Activated naive CD4-positive, alpha-beta T cell treated with anti-CD3 and anti-CD28 coated beads, Interleukin-2, amount 10 ng/mL, durations not matched to agents 7 days and 5 days (primary cell): ENCODE measurements at regions not wholly inside any gene's neighbourhood (a gene's known extent, or its start where the extent isn't known, plus 50 kb on each side); places are given as distances from the start of the nearest gene placed in this dataset.

Experiments used
- CTCF ChIA-PET: fragments of 350-600 bp; sonication (Branson Sonifier 250); formaldehyde crosslinking; loops from one replicate; lab custom pipeline; 2021; ENCODE audit warnings: antibody characterized with exemption; lab: Charles Lee
- DNase-seq: peaks from one replicate; pipeline ENCODE4 v3.0.0-alpha.2; 2020
- H3K27ac Mint-ChIP-seq: one replicate; pipeline ENCODE4 v1.8.0; 2021; ENCODE audit warnings: mild to moderate bottlenecking, moderate library complexity, mixed read lengths
- H3K27me3 Mint-ChIP-seq: one replicate; pipeline ENCODE4 v1.8.0; 2021; ENCODE audit warnings: mild to moderate bottlenecking, mixed read lengths
- H3K36me3 Mint-ChIP-seq: one replicate; pipeline ENCODE4 v1.8.0; 2021; ENCODE audit warnings: mixed read lengths
- H3K4me1 Mint-ChIP-seq: one replicate; pipeline ENCODE4 v1.8.0; 2021; ENCODE audit warnings: mixed read lengths
- H3K4me3 Mint-ChIP-seq: one replicate; pipeline ENCODE4 v1.8.0; 2021; ENCODE audit warnings: mild to moderate bottlenecking, moderate library complexity, mixed read lengths
- H3K9me3 Mint-ChIP-seq: one replicate; pipeline ENCODE4 v1.8.0; 2021; ENCODE audit warnings: mixed read lengths

DNA sequence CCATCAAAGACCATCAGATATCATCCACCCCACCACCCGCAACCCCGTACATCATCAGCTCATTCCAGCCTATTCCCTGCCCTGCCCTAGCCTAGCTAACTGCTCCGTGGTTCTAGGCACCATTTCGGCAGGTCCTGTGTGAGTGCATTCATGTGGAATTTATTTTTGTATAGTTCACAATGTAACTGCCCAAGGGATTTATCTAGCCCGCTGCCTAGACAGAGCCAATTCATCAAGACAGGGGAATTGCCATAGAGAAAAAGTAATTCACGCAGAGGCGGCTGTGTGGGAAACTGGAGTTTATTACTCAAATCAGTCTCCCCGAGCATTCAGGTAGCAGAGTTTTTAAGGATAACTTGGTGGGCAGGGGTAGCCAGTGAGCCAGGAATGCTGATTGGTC lies 109.2 kb upstream of the UBL3 start:
- H3K27ac Mint-ChIP-seq = no peak overlapping the region
- no peaks in the 10 kb centered on the region for H3K9me3 Mint-ChIP-seq
- no peak for DNase-seq
- H3K36me3 Mint-ChIP-seq = peaks cover under 1% of the 10 kb centered on the region
- peaks cover 57% of the 10 kb centered on the region for H3K4me1 Mint-ChIP-seq
- no peak overlapping the region for H3K4me3 Mint-ChIP-seq
- H3K27me3 Mint-ChIP-seq = no peaks in the 10 kb centered on the region
- CTCF ChIA-PET = interaction anchor here (1.2 kb wide), 1 partner anchor 25 kb away, joined by 3 read pairs; no protein-coding TSS in a partner anchor

DNA sequence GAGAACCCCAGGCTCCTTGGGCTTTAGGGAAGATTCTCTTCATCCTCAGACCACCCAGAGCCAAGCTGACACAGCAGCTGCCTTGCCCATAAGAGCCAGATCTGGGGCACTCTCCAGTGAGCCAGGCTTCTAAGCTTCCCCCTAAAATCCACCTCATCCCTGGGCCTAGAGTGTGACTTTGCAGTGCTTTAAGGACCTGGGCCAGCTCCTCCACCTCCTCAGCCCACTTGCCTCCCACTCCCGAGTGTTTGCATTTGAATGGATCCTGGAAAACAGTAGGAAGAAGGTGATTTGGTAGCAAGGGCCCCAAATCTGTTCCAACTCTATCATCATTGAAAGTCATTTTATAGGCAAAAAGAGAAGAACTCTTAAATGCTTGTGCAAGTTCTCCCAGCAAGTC lies 108.7 kb upstream of the UBL3 start:
- Mint-ChIP-seq H3K4me1 (peaks cover 62% of the 10 kb centered on the region), H3K36me3 (peaks cover 3% of the 10 kb centered on the region), H3K9me3 (no peaks in the 10 kb centered on the region), H3K27me3 (no peaks in the 10 kb centered on the region), H3K4me3 (no peak overlapping the region), H3K27ac (no peak overlapping the region)
- CTCF ChIA-PET = no interaction called here
- DNase-seq = no peak

DNA sequence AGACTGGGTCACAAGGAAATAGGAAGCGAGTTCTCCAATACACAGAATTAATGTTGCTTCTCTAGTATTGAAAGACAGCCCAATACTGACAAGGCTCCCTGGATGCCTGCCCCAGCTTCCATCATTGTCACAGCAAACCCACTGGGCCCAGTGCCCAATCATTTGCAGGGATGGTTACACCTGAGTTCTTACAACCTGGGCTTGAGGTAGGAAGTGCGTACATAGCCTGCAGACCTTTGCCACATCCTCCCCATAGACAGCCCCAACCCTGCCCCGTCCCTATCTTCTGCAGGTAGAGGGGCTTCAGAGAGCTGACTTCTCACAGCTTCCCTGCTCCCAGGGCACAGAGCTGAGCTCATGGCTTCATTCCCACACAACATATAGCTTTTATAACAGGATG lies 108.1 kb upstream of the UBL3 start:
- H3K4me1 Mint-ChIP-seq = peaks cover 68% of the 10 kb centered on the region
- H3K27ac Mint-ChIP-seq = no peak overlapping the region
- no peaks in the 10 kb centered on the region for H3K27me3 Mint-ChIP-seq
- CTCF ChIA-PET = no interaction called here
- H3K9me3 Mint-ChIP-seq = no peaks in the 10 kb centered on the region
- H3K4me3 Mint-ChIP-seq = no peak overlapping the region
- peaks cover 4% of the 10 kb centered on the region for H3K36me3 Mint-ChIP-seq
- no peak for DNase-seq

DNA sequence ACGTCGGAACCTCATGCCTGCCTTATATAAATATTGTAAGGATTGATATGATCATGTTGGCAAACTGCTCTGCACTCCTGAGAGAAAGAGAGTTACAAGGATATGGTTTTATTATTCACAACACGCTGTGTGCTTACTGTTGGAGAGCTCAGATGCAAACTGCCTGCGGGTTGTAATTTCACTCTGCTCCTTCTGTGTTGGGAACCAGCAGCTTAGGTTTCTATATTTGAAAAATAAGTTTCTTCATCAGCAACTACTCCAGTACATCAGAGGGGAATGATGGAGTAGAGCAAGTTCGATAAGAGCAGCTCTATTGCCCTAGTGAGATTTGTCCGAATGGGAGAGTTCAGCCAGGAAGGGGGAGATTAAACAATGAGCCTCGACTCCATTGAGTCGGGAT lies 106.9 kb upstream of the UBL3 start:
- CTCF ChIA-PET = no interaction called here
- DNase-seq = no peak
- no peak overlapping the region for H3K27ac Mint-ChIP-seq
- H3K4me1 Mint-ChIP-seq = peaks cover 79% of the 10 kb centered on the region
- no peaks in the 10 kb centered on the region for H3K9me3 Mint-ChIP-seq
- peaks cover 4% of the 10 kb centered on the region for H3K36me3 Mint-ChIP-seq
- no peaks in the 10 kb centered on the region for H3K27me3 Mint-ChIP-seq
- no peak overlapping the region for H3K4me3 Mint-ChIP-seq

DNA sequence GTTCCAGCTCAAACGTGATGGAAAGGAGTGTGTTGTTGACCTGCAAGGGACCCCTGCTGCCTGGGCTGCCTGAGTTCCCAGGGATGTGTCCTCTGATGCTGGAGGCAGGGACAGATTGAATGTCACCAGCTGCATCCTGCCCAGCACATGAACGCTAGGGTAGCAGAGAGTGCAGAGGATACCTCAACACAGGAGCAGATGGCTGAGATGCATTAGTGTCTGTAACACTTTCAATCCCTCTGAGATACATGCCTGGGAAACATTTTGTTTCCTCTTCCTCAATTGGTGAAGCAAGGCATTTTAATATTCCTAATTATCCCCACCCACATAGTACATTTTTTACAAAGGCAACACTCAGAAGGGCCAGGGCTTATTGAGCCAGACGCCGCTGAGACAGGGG lies 106.4 kb upstream of the UBL3 start:
- Mint-ChIP-seq H3K4me1 (peaks cover 83% of the 10 kb centered on the region), H3K36me3 (peaks cover 4% of the 10 kb centered on the region), H3K27ac (no peak overlapping the region), H3K4me3 (no peak overlapping the region), H3K27me3 (no peaks in the 10 kb centered on the region), H3K9me3 (no peaks in the 10 kb centered on the region)
- CTCF ChIA-PET = no interaction called here
- no peak for DNase-seq

DNA sequence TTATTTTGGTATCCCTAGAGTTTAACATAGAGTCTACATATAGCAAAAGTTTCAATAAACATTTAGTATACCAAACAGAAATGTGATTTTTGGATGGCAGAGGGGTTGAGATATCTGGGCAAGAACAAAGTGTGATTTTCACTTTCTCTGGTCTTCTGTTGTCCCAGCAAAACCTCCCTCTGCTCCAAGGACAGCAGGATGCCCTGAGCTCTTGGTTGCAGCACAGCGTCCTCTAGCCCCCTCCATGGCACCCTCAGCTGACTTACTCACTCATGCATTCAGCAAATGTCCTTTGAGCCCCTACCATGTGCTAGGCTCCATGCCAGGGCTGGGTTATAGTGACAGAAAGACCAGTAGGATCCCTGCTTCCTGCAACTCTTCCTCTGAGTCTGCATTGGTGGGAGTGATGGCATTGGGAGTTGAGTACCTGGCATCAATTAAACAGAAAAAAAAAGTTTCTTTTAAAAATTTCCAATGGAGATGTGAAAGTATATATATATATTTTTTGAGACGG lies 104.8 kb upstream of the UBL3 start:
- Mint-ChIP-seq H3K27ac (peak overlapping the region; percentile 94), H3K36me3 (peaks cover 6% of the 10 kb centered on the region), H3K9me3 (no peaks in the 10 kb centered on the region), H3K4me1 (peaks cover 75% of the 10 kb centered on the region), H3K27me3 (no peaks in the 10 kb centered on the region), H3K4me3 (peak overlapping the region; percentile 61)
- no peak for DNase-seq
- CTCF ChIA-PET = interaction anchor here (2.0 to 2.3 kb wide), 2 partner anchors 31 to 157 kb away, joined by 7 to 11 read pairs; no protein-coding TSS in a partner anchor

DNA sequence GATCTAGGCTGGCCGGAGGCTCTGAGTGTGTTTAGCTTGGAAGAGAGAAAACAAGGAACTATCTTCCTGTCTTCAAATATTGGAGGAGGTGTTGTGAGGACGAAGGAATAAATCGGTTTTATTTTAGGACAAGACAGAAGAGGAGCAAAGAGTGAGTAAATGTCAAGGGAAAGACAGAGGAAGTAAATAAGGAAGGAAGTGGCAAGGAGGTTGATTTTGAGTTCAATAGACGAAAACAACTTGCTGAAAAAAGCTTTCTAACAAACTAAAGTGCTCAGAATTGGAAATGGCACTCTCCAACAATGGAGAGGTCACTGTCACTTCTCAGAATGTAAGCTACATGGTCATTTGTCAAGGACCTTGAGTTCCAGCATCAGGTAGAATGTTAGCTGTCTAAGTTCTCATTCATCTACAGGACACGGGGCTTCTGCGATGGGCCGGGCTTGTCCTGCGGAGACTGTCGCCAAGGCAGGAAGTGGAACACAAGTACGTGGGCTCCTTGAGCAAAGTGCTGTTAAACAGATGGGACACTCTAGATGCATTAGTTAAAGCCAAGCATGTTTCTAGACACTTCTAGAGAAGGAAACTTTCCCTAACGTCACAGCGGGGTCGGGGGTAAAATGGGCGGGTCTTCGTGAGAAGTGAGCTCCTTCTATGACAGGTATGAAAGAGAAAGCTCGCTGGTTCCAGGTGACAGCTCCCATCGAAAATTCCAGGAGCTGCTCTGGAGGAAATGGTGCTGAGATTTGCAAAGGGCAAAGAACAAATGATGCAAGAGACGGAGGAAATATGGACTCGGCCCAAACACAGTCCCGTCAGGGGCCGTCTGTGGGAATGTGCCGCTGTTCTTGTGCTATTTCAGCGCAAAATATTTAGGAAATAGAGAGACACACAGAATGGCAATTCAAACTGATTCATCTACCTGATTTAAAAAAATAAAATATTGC lies 103.9 kb upstream of the UBL3 start:
- peak; percentile 71 for DNase-seq
- peaks cover 7% of the 10 kb centered on the region for H3K36me3 Mint-ChIP-seq
- peak overlapping the region; percentile 61 for H3K4me3 Mint-ChIP-seq
- H3K4me1 Mint-ChIP-seq = peaks cover 66% of the 10 kb centered on the region
- CTCF ChIA-PET = interaction anchor here (0.6 to 2.3 kb wide), 5 partner anchors 12 to 158 kb away, joined by 3 to 11 read pairs (median 7); no protein-coding TSS in a partner anchor
- no peaks in the 10 kb centered on the region for H3K9me3 Mint-ChIP-seq
- peak overlapping the region; percentile 94 for H3K27ac Mint-ChIP-seq
- peaks cover 4% of the 10 kb centered on the region for H3K27me3 Mint-ChIP-seq

DNA sequence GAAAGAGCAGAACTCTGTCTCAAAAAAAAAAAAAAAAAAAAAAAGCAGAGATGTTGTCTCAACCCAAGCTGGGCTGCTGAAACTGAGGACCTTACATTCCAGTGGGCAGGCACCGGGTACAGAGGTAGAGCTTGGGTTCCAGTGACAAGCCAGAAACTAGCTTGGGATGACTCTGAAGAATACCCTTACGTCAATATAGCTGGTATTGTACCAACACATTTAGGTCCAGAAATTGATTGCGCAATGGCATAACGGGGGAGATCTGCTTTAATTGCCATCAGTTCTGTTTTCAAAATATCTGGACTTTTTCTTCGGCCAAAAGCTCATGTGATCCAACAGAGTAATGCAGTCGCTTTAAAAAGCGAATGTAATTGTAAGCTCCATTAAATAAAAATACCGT lies 103.1 kb upstream of the UBL3 start:
- CTCF ChIA-PET = interaction anchor here (0.6 to 2.3 kb wide), 6 partner anchors 11 to 159 kb away, joined by 3 to 11 read pairs (median 5); no protein-coding TSS in a partner anchor
- H3K27ac Mint-ChIP-seq = peak overlapping the region; percentile 94
- peaks cover 8% of the 10 kb centered on the region for H3K27me3 Mint-ChIP-seq
- no peaks in the 10 kb centered on the region for H3K9me3 Mint-ChIP-seq
- peaks cover 7% of the 10 kb centered on the region for H3K36me3 Mint-ChIP-seq
- H3K4me3 Mint-ChIP-seq = peak overlapping the region; percentile 61
- peaks cover 60% of the 10 kb centered on the region for H3K4me1 Mint-ChIP-seq
- no peak for DNase-seq

DNA sequence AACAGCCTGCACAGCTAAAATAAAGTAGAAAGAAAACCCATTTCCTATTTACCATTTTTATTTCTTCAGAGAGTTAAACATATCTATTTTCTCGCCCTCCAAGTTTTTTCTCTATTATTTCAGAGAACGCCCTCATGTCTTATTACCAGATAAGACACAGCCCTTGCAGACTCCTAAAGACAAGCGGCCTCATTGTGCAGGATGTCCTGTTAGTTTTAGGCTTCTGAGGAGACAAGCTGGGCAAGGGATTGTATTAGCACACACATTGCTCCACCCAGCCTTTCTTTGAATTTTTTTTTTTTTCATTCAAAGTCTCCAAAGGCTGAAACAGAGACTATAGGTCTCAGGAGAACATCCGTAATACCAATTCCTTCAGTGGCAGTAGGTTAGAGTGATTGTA lies 101.8 kb upstream of the UBL3 start:
- Mint-ChIP-seq H3K4me3 (no peak overlapping the region), H3K27ac (no peak overlapping the region), H3K36me3 (peaks cover 7% of the 10 kb centered on the region), H3K9me3 (no peaks in the 10 kb centered on the region), H3K27me3 (peaks cover 8% of the 10 kb centered on the region), H3K4me1 (peaks cover 47% of the 10 kb centered on the region)
- CTCF ChIA-PET = no interaction called here
- no peak for DNase-seq

DNA sequence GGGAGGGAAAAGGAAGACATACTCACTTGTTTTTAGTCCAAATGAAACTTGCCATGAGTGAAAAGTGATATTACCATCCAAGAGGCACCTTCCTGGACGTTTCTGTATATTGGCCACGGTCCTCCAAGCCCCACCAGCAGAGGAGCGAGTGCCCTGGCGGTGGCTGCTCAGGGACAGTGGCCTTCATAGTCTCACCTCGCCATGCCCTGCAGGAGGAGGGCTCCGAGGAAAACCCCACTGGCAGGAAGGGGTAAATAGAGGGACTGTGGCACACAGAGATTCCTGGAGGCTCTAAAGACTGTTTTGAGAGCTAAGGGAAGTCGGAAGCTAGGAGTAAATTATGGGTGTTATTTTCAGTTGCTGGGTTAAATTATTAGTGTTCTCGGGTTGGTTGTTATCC lies 98.4 kb upstream of the UBL3 start:
- DNase-seq = no peak
- Mint-ChIP-seq H3K27me3 (peaks cover 8% of the 10 kb centered on the region), H3K9me3 (no peaks in the 10 kb centered on the region), H3K27ac (no peak overlapping the region), H3K36me3 (peaks cover 3% of the 10 kb centered on the region), H3K4me1 (peaks cover 25% of the 10 kb centered on the region), H3K4me3 (no peak overlapping the region)
- CTCF ChIA-PET = no interaction called here

DNA sequence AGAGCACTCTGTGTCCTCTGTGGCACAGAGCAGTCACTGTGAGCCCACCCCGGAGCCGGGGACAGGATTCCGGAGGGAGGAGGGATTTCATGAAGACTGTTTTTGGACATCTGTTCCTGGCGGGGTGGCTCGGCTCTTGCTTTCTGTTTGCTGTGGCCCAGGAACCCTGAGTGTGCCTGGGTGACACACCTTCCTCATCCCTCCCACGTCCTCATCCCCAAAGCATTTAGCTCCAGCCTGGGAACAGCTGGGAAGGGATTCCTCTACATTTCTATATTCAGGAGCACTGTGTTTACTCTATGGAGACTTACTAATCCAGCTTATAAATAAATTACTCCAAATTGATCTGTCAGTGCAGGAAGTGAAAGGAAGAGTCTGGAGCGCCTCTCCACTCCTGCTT lies 97.8 kb upstream of the UBL3 start:
- Mint-ChIP-seq H3K27me3 (peaks cover 8% of the 10 kb centered on the region), H3K9me3 (no peaks in the 10 kb centered on the region), H3K4me1 (peaks cover 19% of the 10 kb centered on the region), H3K4me3 (no peak overlapping the region), H3K27ac (no peak overlapping the region), H3K36me3 (peaks cover 5% of the 10 kb centered on the region)
- CTCF ChIA-PET = no interaction called here
- DNase-seq = no peak

DNA sequence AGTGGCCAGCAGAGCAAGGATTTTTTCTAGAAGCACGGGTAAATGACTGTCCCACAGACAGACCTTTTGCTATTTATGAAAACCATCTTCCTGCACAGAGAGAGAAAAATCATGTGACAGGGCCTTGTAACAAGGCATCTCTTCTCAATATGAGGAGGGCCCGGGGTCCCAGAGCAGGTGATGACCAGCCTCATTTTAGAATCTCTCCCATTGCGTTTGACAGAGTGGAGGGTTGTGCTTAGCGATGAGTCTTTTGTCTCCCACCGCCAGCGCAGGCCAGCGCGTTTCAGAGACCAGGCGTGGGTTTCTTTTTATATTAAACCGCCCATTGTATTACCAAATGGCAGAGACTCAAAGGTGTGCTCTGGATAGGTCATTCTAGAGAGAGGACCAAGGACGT lies 97.4 kb upstream of the UBL3 start:
- H3K4me3 Mint-ChIP-seq = no peak overlapping the region
- peaks cover 15% of the 10 kb centered on the region for H3K4me1 Mint-ChIP-seq
- H3K36me3 Mint-ChIP-seq = peaks cover 5% of the 10 kb centered on the region
- CTCF ChIA-PET = no interaction called here
- H3K9me3 Mint-ChIP-seq = no peaks in the 10 kb centered on the region
- no peak for DNase-seq
- peaks cover 8% of the 10 kb centered on the region for H3K27me3 Mint-ChIP-seq
- no peak overlapping the region for H3K27ac Mint-ChIP-seq

DNA sequence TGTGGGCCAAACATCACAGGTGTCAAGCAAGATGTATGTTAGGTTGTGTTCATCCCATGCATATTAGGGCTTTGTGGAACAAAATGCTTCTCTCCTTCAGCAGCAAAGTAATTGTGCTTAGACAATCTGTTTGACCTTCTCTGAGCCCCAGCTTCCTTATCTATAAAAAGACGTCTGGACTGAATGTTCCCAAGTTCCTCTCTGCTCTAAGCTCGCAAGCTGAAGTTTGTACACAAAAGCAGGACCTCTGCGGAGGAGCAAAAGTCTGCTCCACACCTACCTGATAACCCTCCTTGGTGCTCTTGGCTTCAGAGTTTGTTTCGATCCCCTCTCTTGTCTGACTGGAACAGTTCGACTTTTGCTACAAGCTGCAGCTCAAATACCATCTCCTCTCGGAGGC lies 95.7 kb upstream of the UBL3 start:
- no peak for DNase-seq
- Mint-ChIP-seq H3K9me3 (no peaks in the 10 kb centered on the region), H3K27ac (no peak overlapping the region), H3K36me3 (peaks cover 3% of the 10 kb centered on the region), H3K4me1 (no peaks in the 10 kb centered on the region), H3K27me3 (peaks cover 8% of the 10 kb centered on the region), H3K4me3 (no peak overlapping the region)
- CTCF ChIA-PET = interaction anchor here (1.8 kb wide), 1 partner anchor 10 kb away, joined by 4 read pairs; no protein-coding TSS in a partner anchor

DNA sequence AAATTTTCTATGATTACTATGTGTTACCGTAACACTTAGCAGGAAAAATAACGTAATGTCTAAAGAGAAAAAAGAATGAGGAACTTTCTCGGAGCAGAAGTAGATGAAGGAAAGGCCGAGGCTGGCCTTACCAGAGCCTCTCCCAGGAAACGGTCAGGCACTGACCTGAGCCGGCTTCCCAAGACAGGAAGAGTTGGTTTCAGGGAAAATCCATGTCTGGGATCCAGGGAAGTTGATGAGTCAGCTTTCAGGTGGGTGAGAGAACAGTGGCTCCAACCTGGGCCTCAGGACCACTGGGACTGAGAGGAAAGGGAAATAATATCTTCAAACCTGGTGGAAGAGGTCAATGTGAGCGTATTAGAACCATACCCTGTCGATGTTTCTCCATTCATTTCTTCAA lies 93.3 kb upstream of the UBL3 start:
- Mint-ChIP-seq H3K27me3 (no peaks in the 10 kb centered on the region), H3K9me3 (no peaks in the 10 kb centered on the region), H3K27ac (no peak overlapping the region), H3K4me1 (peaks cover 10% of the 10 kb centered on the region), H3K4me3 (no peak overlapping the region), H3K36me3 (peaks cover 9% of the 10 kb centered on the region)
- CTCF ChIA-PET = no interaction called here
- DNase-seq = no peak

DNA sequence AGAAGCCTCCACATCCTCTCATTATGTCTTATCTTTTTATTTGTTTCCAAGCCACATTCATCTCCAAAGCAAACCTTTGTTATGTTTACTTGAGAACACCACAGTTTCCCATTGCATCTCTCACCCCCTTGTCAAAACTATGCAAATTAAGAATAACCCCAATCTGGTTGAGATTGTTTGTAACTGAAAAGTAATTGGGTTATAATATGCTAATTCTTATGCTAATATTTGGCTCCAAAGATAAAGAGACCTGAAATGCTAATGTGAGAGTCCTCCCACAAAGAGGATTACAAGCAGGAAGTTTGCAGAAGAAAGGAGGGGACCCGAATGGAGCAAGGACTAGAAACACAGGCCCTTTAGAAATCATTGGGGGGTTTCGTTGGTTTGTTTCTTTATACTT lies 92.9 kb upstream of the UBL3 start:
- CTCF ChIA-PET = no interaction called here
- peaks cover 10% of the 10 kb centered on the region for H3K36me3 Mint-ChIP-seq
- H3K4me1 Mint-ChIP-seq = peaks cover 12% of the 10 kb centered on the region
- H3K27me3 Mint-ChIP-seq = no peaks in the 10 kb centered on the region
- DNase-seq = no peak
- H3K27ac Mint-ChIP-seq = no peak overlapping the region
- H3K4me3 Mint-ChIP-seq = no peak overlapping the region
- no peaks in the 10 kb centered on the region for H3K9me3 Mint-ChIP-seq
